Medulla oblongata (tissue), 1 donor: ENCODE measurements at regions not wholly inside any gene's neighbourhood (a gene's known extent, or its start where the extent isn't known, plus 50 kb on each side); places are given as distances from the start of the nearest gene placed in this dataset.

Experiments used
- DNase-seq: peaks from one replicate; pipeline ENCODE4 v3.0.0-alpha.2; 2015; ENCODE audit errors: extremely low spot score

- no peak for DNase-seq
These were observed 499.3 kb downstream of the NXPH1 start for GRCh38 chr7:8932751-8933150.

- no peak for DNase-seq
These were observed 503.8 kb downstream of the NXPH1 start for GRCh38 chr7:8937204-8937603.

DNA sequence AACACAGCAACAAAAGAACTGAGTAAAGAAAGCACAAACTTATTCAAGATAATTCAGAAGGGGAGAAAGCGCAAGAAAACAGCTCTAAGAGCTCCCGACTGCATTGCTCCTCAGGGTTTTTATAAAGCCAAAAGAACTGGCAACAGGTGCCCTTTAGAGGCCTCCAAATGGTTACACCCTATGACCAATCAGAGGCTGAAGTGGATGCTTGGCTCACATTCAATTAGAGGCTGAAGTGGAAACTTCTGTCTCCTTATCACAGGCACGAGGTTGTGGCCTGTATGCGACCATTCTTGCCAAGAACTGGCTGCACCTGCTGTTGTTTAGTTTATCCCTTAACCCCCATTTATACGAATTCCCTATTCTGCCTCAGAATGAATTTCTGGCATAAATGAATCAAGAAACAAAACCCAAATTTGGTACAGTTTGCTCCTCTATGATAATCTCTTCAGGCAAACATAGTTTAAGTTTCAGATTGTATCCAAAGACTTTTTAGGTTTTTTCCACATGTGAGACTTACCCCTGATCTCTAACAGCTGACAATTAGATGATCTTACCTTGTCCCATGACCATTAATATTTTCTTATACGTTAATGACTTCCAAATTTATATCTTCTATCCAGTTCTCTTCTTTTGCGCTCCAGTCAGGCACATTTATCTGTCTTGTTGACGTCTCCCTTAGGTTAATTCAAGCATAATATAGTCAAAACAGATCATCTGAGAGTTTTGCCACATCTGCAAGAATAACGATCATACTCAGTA is 504.8 kb downstream of the NXPH1 start:
- no peak for DNase-seq

- DNase-seq = no peak
These were observed 506.0 kb downstream of the NXPH1 start for GRCh38 chr7:8939446-8939845.

DNA sequence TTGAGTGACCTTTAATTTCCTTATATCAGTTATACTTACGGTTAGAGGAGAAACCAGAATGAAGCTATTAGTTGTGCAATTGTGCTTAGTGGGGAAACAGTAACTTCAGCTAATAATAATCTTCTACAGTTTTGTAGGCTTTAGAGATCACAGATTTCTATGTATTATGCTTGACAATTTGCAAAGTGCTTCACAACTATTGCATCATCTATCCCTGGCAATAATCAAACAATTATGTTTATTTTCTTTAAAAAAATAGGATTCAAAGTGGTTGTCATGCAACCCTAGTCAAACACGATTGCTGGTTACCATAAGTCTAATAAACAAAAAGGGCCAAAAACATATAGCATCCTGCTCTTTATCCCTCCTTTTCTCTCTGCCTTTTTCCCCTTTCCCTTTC is 530.3 kb downstream of the NXPH1 start:
- DNase-seq = no peak

- no peak for DNase-seq
These were observed 531.8 kb downstream of the NXPH1 start for GRCh38 chr7:8965177-8965576.

DNA sequence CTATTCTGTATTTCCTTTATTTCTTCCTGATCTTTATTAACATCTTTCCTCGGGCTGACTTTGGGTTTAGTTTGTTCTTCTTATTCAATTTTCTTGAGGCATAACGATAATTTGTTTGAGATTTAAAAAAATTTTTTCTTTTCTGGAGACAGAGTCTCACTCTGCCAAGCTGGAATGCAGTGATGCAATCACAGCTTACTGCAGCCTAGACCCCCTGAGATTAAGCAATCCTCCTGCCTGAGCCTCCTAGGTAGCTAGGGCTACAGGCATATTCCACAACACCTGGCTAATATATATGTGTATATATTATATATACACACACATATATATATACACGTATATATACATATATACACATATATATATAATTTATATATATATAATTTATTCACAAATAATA is 540.2 kb downstream of the NXPH1 start:
- no peak for DNase-seq

DNA sequence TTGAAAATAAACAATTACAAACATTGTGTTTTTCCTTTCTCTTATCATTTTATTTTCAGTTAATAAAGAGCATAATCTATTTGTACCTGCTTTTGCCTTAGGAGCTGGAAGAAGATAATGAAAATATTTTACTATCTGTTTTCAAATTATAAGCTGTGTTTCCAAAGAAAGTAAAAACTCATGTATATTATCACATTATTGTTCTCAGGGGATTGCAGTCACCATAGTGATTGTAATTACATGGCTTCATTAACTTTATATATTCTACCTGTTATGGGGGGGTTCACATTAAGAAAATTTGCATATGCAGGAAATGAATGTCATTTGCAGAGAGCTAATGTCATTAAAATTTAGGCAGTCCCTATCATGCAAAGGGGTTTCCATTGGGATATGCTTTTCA is 542.3 kb downstream of the NXPH1 start:
- DNase-seq = no peak

DNA sequence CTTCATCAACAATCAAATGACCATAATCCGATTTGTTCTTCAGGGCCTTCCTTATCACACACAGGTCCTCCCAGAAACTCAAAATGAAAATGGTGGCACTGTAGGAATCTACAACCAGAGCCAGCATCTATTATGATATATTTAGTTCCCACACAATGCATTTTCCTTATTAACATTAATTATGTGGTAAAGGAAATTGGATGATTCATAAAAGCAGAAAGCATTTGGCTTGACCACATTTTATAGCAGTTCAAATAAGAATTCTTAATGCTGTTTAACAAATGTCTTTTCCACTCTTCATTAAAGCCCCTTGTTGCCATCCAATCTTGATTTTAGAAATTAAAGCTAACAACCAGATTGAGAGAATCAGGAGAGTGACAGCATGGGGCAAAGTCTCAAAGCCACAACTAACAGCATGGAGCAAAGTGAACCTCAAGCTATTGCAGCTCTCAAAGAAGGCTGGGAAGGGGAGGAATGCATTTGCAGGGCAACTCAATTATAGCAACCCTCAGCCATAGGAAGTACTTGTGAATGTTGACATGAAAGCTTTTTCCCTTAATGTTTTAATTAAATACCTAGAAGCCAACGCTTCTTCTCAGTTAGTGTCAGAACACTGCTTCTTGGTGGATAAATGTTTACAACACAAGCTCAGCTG is 549.1 kb downstream of the NXPH1 start:
- DNase-seq = no peak

DNA sequence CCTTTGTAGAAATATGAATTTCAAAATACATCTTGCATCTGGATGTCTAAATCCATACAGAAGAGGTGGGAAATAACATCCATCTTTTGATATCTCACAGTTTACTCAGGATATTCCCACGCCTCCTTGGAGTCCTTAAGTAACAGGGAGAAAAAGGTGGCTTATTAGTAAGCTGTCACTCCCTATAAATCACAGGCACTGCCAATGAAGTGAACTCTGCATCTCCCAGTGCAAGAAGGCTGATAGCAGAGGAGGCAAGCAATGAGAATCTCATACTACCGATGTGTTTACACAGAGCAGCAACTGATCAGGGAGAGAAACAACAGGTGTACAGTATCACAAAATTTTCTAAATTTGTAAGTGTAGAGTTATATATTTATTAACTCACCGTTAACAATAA is 551.8 kb downstream of the NXPH1 start:
- DNase-seq = no peak

DNA sequence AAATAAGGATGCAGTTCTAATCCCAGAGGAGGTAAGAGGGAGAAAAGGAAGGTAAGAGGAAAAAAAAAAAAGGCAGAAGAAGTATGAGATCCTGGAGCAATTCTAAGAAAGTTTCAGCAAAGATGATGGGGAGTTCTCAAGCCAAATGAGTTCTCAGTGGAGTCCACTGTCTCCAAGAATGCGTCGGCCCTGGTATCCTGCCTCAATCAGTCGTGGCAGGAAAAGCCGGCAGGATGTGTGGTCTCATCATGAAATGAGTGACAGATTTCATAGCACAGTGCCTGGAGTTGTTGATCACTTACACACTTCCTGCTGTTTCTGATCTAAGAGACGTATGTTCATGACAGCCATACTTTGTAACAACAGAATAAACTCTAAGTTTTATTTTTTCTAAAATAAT is 554.9 kb downstream of the NXPH1 start:
- DNase-seq = no peak

- DNase-seq = no peak
These were observed 557.8 kb downstream of the NXPH1 start for GRCh38 chr7:8991159-8991558.

DNA sequence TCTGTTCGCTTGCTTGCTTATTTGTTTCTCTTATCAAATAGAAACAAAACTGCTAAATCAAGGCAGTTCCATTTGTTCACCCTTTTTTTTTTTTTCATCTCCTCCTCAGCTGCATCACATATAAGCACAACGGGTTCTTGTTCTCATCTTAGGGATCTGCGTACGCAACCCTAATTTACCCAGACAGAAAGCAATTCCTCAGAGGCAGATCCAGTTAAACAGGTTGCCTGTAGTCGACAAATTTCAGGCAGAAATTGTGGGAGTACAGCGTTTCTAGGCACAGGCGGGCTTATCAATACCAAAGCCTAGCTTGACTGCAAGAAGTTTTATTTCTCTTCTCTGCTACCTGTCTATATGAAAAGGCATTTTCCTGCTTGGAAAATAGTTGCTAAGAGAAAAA is 565.4 kb downstream of the NXPH1 start:
- peak; percentile 12 for DNase-seq

DNA sequence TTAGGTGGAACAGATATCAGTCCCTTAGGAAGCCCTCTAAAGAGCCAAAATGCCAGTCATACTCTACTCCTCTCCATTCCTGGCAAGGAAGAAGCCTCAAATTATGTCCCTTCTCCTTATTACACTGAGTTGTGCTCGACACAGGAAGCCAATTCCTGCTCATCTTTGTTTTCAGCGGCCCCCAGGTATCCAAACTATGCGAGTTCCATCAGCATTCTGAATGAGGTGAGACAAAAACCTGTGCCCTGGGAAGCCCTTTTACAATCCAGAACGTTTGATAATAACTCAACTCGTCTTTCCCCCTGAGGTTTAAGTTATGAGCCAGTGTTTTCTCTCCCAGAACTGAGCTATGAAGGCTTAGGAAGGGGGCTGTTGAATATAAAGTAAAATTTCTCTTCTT is 580.5 kb downstream of the NXPH1 start:
- no peak for DNase-seq

DNA sequence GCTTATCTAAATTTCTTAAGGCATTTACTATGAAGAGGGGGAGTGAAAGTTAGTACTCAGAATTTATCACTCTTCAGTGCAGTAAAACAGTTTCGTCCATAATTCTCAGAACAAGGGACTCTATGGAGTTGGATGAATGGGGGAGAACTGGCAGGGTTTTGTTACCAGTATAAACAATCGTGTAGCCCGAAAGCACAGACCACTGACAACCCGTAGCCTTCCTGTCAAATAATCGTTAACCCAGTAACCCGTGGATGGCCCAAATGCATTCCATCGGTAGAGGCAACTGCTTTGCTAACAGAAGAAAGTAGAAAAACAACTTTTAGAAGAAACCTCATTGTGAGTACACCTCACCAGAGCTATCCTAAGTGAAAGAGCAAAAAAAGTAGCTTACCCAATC is 583.9 kb downstream of the NXPH1 start:
- no peak for DNase-seq

DNA sequence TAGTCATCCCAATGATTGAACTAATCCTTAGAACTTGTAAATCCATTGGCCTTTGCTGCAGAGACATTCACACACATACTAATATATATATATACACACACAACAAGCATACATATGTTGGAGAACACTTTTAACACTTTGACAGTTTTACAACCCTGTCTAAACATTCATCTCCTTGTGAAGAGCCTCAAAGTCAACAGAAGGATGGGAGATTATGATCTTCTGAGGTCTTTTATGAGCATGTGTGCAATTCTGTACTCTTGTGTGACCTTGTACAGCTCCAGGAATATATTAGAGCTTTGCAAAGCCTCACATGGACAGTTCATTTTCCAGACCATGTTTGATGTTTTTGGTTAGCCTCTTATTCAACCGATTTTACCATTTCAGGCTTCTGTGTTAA is 589.0 kb downstream of the NXPH1 start:
- DNase-seq = no peak

- DNase-seq = no peak
These were observed 590.4 kb downstream of the NXPH1 start for GRCh38 chr7:9023675-9024294.

DNA sequence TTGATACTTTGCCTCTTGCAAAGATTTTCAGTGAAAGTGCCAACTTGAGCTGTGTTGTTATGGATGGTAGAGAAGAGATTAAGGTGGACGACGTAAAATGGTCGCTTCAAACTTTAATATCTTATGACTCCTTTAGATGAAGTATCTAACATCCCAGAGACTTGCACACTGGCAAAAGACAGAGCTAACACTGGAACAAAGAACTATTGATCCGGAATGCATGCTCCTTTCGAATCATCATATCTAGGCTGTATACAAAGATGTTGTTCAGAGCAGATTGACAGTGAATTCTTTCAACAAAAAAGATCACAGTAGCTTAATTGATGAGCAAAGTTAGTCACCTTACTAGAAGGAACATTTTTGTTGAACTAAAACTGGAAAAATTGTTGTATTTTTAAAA is 592.7 kb downstream of the NXPH1 start:
- DNase-seq = peak; percentile 48

DNA sequence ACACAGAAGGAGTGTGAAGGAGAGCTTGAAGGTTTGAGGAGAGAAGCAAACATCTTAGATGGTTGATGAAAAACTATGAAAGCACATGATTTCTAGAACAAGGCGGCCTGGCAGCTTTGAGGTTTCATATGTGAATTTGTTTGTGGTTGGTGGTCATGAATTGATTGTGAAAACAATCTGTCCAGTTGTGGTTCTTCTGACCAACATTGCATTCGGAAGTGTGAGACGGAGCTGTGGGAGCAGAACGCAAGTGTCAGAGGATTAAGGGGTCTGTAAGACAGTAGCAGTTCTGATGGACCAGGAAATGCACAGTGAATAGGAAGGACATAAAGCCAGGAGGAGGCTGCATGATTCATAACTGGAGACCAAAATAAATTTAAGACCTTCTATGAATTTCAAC is 594.6 kb downstream of the NXPH1 start:
- DNase-seq = no peak

GRCh38 chr7:9029681-9030530 is 596.5 kb downstream of the NXPH1 start:
- DNase-seq = no peak

- no peak for DNase-seq
These were observed 597.6 kb downstream of the NXPH1 start for GRCh38 chr7:9030976-9031375.

- DNase-seq = no peak
These were observed 598.0 kb downstream of the NXPH1 start for GRCh38 chr7:9031386-9031785.
